ENCODE measurements at regions not wholly inside any gene's neighbourhood (a gene's known extent, or its start where the extent isn't known, plus 50 kb on each side); places are given as distances from the start of the nearest gene placed in this dataset.
"Not testable (repeated sequence)": the region's sequence is repeated elsewhere in the genome, so short reads cannot be mapped to it uniquely, and the experiment has no call there.

DNA sequence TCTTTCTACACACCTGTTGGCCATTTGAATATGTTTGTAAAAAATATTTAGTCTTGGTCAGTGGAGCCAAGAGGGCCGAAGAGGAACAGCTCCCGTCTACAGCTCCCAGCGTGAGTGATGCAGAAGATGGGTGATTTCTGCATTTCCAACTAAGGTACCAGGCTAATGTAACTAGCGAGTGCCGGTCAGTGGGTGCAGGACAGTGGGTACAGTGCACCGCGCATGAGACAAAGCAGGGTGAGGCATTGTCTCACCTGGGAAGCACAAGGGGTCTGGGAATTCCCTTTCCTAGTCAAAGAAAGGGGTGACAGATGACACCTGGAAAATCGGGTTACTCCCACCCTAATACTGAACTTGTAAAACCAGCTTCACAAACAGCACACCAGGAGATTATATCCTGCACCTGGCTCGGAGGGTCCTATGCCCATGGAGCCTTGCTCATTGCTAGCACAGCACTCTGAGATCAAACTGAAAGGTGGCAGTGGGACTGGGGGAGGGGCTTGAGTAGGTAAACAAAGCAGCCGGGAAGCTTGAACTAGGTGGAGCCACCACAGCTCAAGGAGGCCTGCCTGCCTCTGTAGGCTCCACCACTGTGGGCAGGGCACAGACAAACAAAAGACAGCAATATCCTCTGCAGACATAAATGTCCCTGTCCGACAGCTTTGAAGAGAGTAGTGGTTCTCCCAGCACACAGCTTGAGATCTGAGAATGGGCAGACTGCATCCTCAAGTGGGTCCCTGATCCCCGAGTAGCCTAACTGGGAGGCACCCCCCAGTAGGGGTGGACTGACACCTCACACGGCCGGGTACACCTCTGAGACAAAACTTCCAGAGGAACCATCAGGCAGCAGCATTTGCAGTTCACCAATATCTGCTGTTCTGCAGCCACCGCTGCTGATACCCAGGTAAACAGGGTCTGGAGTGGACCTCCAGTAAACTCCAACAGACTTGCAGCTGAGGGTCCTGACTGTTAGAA lies 4239.5 kb upstream of the OR11H1 start:
- TF ChIP-seq, protein P1, sequence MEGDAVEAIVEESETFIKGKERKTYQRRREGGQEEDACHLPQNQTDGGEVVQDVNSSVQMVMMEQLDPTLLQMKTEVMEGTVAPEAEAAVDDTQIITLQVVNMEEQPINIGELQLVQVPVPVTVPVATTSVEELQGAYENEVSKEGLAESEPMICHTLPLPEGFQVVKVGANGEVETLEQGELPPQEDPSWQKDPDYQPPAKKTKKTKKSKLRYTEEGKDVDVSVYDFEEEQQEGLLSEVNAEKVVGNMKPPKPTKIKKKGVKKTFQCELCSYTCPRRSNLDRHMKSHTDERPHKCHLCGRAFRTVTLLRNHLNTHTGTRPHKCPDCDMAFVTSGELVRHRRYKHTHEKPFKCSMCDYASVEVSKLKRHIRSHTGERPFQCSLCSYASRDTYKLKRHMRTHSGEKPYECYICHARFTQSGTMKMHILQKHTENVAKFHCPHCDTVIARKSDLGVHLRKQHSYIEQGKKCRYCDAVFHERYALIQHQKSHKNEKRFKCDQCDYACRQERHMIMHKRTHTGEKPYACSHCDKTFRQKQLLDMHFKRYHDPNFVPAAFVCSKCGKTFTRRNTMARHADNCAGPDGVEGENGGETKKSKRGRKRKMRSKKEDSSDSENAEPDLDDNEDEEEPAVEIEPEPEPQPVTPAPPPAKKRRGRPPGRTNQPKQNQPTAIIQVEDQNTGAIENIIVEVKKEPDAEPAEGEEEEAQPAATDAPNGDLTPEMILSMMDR (IDR thresholded peaks at IDR 0.05; ENCODE audit: low read depth, low read length), result not testable (repeated sequence)
- TF ChIP-seq EZH2phosphoT487 (IDR thresholded peaks at IDR 0.05; ENCODE audit: low read depth), result not testable (repeated sequence)
